NB4 (cell line): ENCODE measurements at regions not wholly inside any gene's neighbourhood (a gene's known extent, or its start where the extent isn't known, plus 50 kb on each side); places are given as distances from the start of the nearest gene placed in this dataset.

Source experiments
- DNase-seq: peaks from one replicate; pipeline ENCODE4 v3.0.0; 2010; ENCODE audit warnings: low read depth
- H3K4me3 ChIP-seq: one replicate; pipeline ENCODE4 v1.5.1; 2011; ENCODE audit warnings: mild to moderate bottlenecking, low read depth, low read length, moderate library complexity
- MYC ChIP-seq: IDR thresholded peaks from 2 replicates; pipeline ENCODE4 v1.6.1; 2011; ENCODE audit warnings: low read depth, low read length
- POLR2A ChIP-seq: IDR thresholded peaks from 2 replicates; pipeline ENCODE4 v1.6.1; 2011; ENCODE audit warnings: mild to moderate bottlenecking; ENCODE audit not compliant: insufficient read length; ENCODE audit errors: extremely low read depth
- TF ChIP-seq, protein P1 (sequence below): IDR thresholded peaks from 2 replicates; pipeline ENCODE4 v1.6.1; 2011; ENCODE audit warnings: low read depth, low read length
- TF ChIP-seq, protein P2 (sequence below): IDR thresholded peaks from one replicate; pipeline ENCODE4 v1.5.1; 2012; ENCODE audit warnings: low read depth, low read length

DNA sequence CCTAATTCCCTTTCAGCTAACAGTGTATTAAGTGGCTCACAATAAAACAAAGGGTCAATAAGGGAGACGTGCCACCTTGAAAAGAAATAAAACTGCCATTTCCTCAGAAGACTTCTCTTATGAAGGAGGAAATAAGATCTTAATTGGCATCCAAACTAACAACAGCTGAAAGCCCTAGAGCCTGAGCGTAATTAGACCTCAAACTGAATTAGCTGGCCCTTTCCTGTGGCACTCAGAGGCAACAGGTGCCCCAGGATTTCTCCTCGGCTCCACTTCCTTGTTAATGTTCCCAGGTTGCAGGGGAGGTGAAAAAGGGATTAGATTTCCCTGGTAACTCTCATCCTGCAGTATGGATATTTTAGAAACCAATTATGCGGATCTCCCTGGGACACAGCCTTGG is 804.3 kb downstream of the DCDC2C start:
- TF ChIP-seq MYC (no peak), POLR2A (no peak)
- TF ChIP-seq, protein P1, sequence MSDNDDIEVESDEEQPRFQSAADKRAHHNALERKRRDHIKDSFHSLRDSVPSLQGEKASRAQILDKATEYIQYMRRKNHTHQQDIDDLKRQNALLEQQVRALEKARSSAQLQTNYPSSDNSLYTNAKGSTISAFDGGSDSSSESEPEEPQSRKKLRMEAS: no peak
- TF ChIP-seq, protein P2, sequence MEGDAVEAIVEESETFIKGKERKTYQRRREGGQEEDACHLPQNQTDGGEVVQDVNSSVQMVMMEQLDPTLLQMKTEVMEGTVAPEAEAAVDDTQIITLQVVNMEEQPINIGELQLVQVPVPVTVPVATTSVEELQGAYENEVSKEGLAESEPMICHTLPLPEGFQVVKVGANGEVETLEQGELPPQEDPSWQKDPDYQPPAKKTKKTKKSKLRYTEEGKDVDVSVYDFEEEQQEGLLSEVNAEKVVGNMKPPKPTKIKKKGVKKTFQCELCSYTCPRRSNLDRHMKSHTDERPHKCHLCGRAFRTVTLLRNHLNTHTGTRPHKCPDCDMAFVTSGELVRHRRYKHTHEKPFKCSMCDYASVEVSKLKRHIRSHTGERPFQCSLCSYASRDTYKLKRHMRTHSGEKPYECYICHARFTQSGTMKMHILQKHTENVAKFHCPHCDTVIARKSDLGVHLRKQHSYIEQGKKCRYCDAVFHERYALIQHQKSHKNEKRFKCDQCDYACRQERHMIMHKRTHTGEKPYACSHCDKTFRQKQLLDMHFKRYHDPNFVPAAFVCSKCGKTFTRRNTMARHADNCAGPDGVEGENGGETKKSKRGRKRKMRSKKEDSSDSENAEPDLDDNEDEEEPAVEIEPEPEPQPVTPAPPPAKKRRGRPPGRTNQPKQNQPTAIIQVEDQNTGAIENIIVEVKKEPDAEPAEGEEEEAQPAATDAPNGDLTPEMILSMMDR: no peak
- H3K4me3 ChIP-seq: no peak overlapping the region
- no peak for DNase-seq

DNA sequence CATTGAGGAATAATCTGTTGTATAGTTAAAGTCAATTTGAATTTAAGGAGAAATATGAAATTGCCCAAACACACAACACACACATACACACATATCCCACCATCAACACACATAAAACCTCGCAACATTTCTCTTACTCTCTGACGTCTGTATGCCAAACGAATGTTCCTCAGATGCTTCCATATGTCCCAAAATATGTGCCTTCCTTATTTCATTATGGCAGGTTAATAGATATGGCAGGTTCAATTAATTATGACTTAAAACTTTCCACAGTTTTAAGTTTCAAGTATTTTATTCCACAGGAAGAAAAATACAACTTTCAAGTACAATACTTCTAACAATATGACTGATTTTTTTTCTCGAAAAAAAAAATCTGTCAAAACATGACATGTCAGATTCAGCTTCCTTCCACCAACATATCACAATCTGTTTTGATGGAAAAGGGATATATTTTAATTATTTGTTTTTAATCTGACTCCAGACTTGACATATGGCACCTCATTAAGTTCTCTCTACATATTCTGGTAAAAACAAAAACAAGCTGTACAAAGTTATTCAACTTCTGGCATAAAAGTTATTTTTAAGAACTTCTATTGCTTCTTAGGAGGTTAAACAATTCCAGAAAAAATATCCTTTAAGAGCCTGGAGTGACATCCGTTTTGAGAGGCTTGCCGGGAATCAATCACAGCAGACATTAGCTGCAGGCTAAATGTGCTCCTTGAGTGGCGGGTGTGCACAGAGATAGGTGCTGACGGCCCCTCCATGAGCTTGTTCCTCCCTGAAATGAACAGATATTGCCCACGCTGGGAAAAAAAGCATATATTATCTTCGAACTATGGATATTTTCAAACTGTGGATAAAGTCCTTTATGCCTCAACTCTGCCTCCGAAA is 812.7 kb downstream of the DCDC2C start:
- TF ChIP-seq POLR2A: no peak
- TF ChIP-seq, protein P1: no peak
- TF ChIP-seq, protein P2: no peak
- TF ChIP-seq MYC: no peak
- DNase-seq: no peak
- no peak overlapping the region for H3K4me3 ChIP-seq

DNA sequence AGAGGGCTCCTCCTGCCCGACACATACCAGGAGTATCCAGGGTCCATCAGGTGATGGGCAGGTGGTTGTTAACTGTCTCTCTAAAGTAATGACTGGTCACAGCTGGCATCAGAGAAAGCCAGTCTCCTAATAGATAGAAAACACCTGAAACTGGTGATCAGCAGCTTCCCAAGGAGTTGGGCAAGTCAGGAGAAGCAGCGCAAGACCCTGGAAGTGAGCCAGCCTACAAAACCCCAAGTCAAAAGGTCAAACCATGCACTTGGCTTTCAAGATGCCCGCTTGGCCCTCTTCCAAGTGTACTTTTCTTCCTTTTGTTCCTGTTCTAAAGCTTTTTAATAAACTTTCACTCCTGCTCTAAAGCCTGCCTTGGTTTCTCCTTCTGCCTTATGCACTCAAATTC is 815.2 kb downstream of the DCDC2C start:
- no peak for DNase-seq
- no peak overlapping the region for H3K4me3 ChIP-seq
- TF ChIP-seq MYC: no peak
- TF ChIP-seq, protein P2: no peak
- TF ChIP-seq POLR2A: no peak
- TF ChIP-seq, protein P1: no peak

DNA sequence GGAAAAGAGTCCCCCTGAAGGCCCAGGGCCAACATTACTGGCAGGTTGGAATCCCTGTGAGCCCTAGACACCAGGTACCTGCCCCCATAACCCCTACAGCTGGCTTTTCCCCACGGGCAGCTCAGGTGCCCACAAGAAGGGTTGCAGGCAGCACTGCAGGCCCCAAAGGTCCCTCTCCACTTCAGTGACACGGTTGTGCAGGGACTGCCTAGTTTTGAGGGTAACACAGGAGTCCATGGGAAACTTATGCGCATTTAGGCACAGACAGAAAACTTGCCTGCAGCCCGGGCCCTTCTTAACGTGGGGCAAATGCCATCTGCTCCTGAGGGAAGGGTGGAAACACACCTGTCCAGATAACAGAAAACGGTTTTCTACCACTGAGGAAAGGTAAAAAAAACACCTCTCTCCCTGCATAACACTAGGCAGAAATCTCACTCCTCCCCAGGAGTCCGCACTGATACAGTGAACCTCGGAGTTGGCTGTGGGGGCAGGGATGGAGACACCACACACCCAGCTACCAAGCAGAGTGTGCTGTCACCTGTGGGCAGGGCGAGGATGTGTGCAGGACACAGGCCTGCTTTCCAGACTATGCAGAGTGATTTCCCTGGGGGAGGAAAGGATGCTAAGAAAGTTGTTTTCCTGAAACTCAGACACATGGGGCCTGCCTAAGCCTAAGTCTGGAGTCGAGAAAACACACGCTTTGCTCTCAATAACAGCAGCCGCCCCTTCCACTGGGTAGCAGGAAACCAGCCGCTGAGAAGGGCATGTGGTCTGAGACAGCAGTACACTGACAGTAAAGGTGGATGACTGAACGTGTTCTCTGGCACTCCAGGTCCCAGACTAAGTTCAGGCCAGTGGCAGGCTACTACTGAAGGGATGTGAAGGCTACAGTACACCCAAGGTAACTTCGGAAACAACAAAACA is 819.4 kb downstream of the DCDC2C start:
- H3K4me3 ChIP-seq: no peak overlapping the region
- TF ChIP-seq POLR2A: no peak
- DNase-seq: no peak

DNA sequence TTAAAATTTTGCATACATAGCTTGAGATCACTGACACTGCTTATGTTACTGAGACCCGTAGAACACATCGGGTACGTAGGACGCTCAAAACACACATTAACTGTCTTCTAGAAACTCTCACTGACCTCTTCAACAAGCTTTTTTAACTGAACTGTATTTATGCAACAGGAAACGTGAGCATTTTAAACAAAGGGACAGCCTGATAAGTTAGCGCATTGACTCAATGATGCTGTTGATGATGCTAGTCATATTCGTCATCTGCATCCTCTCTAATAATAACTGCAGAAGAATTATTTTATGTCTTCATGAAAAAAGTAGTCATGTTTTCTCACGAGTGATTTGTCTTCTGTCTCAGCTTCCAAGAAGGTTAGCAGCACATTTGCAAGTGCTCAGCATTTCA is 824.0 kb downstream of the DCDC2C start:
- DNase-seq: no peak
- H3K4me3 ChIP-seq: no peak overlapping the region
- TF ChIP-seq, protein P2: no peak
- no peak for TF ChIP-seq POLR2A
- no peak for TF ChIP-seq MYC
- TF ChIP-seq, protein P1: no peak

DNA sequence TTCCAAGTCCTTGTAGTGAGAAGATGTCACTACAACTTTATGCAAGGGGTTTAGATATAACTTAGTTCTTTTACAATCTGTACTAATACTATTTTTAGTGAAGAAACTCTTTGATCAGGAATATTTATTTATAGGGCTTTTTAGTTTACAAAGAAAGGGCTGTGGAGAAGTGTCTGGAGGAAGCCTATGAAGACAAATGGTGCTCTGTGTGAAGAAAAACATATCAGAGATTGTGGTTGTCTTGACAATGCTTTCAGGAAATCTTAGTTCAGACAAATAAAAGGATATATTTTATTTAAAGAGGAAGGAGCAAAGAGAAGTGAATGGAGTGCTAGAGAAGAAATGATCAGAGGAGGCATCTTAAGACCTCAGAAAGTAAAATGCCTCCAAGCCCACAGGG is 824.9 kb downstream of the DCDC2C start:
- no peak for DNase-seq
- TF ChIP-seq MYC (no peak), POLR2A (no peak)
- TF ChIP-seq, protein P2: no peak
- TF ChIP-seq, protein P1: no peak
- no peak overlapping the region for H3K4me3 ChIP-seq
